ENCODE measurements at regions not wholly inside any gene's neighbourhood (a gene's known extent, or its start where the extent isn't known, plus 50 kb on each side); places are given as distances from the start of the nearest gene placed in this dataset.

DNA sequence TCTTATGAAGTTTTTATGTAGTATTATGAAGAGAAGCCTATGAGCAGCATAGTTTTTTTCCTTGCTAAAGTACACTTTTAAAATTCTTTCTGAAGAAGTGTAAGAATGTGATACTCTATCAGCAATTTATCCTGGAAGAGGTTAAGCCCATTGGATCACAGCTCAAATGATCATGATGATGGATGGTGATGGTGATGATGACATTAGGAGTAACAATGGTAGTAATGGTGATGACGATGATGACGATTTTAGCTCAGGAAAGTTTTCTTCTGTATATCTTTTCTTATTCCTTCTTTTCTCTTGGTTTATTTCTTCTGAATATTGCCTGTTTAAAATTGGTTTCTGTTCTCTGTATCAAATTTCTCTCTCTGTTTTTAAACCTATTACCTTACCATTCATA is 262.9 kb upstream of the DUSP10 start:
- H2BK12ac ChIP-seq (ENCODE audit: insufficient read length, low read depth, low read length), result no peak overlapping the region

More for the DNA sequence above, 262.9 kb upstream of the DUSP10 start:
- no peak overlapping the region for H3K4me2 ChIP-seq (ENCODE audit: insufficient read depth, insufficient read length, low read length)
- no peak overlapping the region for H3T11ph ChIP-seq (ENCODE audit: low read length)
- H3K4ac ChIP-seq (ENCODE audit: low read depth, low read length), result no peak overlapping the region
- H3K9me3 Mint-ChIP-seq, result no peaks in the 10 kb centered on the region; a peak in 1 of 5 replicates
- H3K9ac ChIP-seq (ENCODE audit: extremely low read depth, insufficient read length, low read length), result no peak overlapping the region
- no peak overlapping the region for H3K56ac ChIP-seq (ENCODE audit: insufficient read length, low read depth, low read length)
- no CpG with 5 or more reads among the region's 2 CpGs for WGBS (ENCODE audit: extremely low coverage, insufficient read length, low lambda C conversion rate)
- no peak overlapping the region for H3K27ac ChIP-seq (ENCODE audit: insufficient read length, low read depth, low read length)
- H2BK15ac ChIP-seq (ENCODE audit: low read depth, low read length), result no peak overlapping the region
- H2AK5ac ChIP-seq (ENCODE audit: insufficient read length, low read length), result no peak overlapping the region
- no peak overlapping the region for H3K18ac ChIP-seq (ENCODE audit: insufficient read length, low read depth, low read length)
- H3K4me1 Mint-ChIP-seq, result peaks cover 9 to 11% of the 10 kb centered on the region in 2 experiments; a peak in 3 of 4 replicates
- no peak overlapping the region for H4K5ac ChIP-seq (ENCODE audit: insufficient read length, low read depth, low read length)
- TF ChIP-seq, protein P1, sequence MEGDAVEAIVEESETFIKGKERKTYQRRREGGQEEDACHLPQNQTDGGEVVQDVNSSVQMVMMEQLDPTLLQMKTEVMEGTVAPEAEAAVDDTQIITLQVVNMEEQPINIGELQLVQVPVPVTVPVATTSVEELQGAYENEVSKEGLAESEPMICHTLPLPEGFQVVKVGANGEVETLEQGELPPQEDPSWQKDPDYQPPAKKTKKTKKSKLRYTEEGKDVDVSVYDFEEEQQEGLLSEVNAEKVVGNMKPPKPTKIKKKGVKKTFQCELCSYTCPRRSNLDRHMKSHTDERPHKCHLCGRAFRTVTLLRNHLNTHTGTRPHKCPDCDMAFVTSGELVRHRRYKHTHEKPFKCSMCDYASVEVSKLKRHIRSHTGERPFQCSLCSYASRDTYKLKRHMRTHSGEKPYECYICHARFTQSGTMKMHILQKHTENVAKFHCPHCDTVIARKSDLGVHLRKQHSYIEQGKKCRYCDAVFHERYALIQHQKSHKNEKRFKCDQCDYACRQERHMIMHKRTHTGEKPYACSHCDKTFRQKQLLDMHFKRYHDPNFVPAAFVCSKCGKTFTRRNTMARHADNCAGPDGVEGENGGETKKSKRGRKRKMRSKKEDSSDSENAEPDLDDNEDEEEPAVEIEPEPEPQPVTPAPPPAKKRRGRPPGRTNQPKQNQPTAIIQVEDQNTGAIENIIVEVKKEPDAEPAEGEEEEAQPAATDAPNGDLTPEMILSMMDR (conservative IDR thresholded peaks at IDR 0.05), result no peak
- H2BK20ac ChIP-seq (ENCODE audit: low read depth, low read length, poor library complexity, severe bottlenecking), result no peak overlapping the region
- no peak overlapping the region for H4K8ac ChIP-seq (replicated peaks; ENCODE audit: insufficient read length, low read depth, low read length)
- no peak for DNase-seq
- no peak overlapping the region for H3K23ac ChIP-seq (ENCODE audit: insufficient read length, low read depth, low read length)
- no peaks in the 10 kb centered on the region for H4K20me1 ChIP-seq (ENCODE audit: control insufficient read depth, insufficient read depth, insufficient read length)
- H2BK5ac ChIP-seq (ENCODE audit: insufficient read length, low read length), result no peak overlapping the region
- H3K27me3 Mint-ChIP-seq (ENCODE audit: low read depth), result no peaks in the 10 kb centered on the region
- H3K14ac ChIP-seq (ENCODE audit: insufficient read depth, low read length), result no peak overlapping the region
- no peak overlapping the region for H4K91ac ChIP-seq (ENCODE audit: insufficient read length, low read depth, low read length)
- no peak overlapping the region for H2BK120ac ChIP-seq (ENCODE audit: low read depth, low read length, poor library complexity, severe bottlenecking)
- no peaks in the 10 kb centered on the region for H3K27me3 ChIP-seq (ENCODE audit: insufficient read depth, low read length)
- no peak overlapping the region for H3K27ac Mint-ChIP-seq
- no peaks in the 10 kb centered on the region for H3K79me1 ChIP-seq (ENCODE audit: insufficient read depth, low read depth, low read length, poor library complexity, severe bottlenecking)
- no peaks in the 10 kb centered on the region; a peak in 1 of 7 replicates for H3K36me3 Mint-ChIP-seq (ENCODE audit: insufficient read depth in 1 of 3, low read depth in 3 of 3)
- no peak overlapping the region for H2AFZ ChIP-seq (ENCODE audit: low read length)
- H3K9me3 ChIP-seq (ENCODE audit: control insufficient read depth, low read depth, low read length), result no peaks in the 10 kb centered on the region
- H3K4me1 ChIP-seq (ENCODE audit: insufficient read depth, low read length), result no peaks in the 10 kb centered on the region; the same call in 1 of the 2 replicates
- no peaks in the 10 kb centered on the region for H3K79me2 ChIP-seq (ENCODE audit: insufficient read depth, low read length)
- no peaks in the 10 kb centered on the region for H3K23me2 ChIP-seq (ENCODE audit: insufficient read length, low read depth, low read length, poor library complexity, severe bottlenecking)
- no peak overlapping the region for H3K4me3 Mint-ChIP-seq
